CD14-positive monocyte (primary cell): ENCODE measurements at regions not wholly inside any gene's neighbourhood (a gene's known extent, or its start where the extent isn't known, plus 50 kb on each side); places are given as distances from the start of the nearest gene placed in this dataset.

ENCODE experiments used
- DNase-seq, 3 donors: peaks; one replicate each; pipeline ENCODE4 v3.0.0-alpha.2; 2011 to 2022
- H2AFZ ChIP-seq: 2 replicates; pipeline ENCODE4 v1.6.0; 2012; ENCODE audit warnings: mild to moderate bottlenecking, low read depth, low read length, inconsistent platforms; ENCODE audit not compliant: insufficient read depth, poor library complexity, severe bottlenecking
- H3K27ac ChIP-seq, 2 donors: 1 replicate in 1 of 2; 2 replicates in 1 of 2; pipeline ENCODE4 v1.5.1; 2012 to 2013; ENCODE audit warnings: low read length in 2 of 2, control low read depth in 1 of 2, inconsistent platforms in 1 of 2, low read depth in 1 of 2, mild to moderate bottlenecking in 1 of 2
- H3K27me3 ChIP-seq, 2 donors: one replicate each; pipeline versions ENCODE4 v1.6.0 to v1.6.1; 2011 to 2013; ENCODE audit warnings: low read length in 2 of 2; ENCODE audit not compliant: control insufficient read depth in 2 of 2, insufficient read depth in 2 of 2
- H3K36me3 ChIP-seq, 2 donors: replicated peaks in 1 of 2; 1 replicate in 1 of 2; 2 replicates in 1 of 2; pipeline versions ENCODE4 v1.5.1 to v1.6.1; 2012 to 2013; ENCODE audit warnings: low read length in 2 of 2, control low read depth in 1 of 2, inconsistent platforms in 1 of 2, mild to moderate bottlenecking in 1 of 2; ENCODE audit not compliant: insufficient read depth in 2 of 2, control insufficient read depth in 1 of 2
- H3K4me1 ChIP-seq, 2 donors: 1 replicate in 1 of 2; 2 replicates in 1 of 2; pipeline versions ENCODE4 v1.5.1 to v1.6.1; 2012 to 2013; ENCODE audit warnings: low read length in 2 of 2, control low read depth in 1 of 2, inconsistent platforms in 1 of 2, mild to moderate bottlenecking in 1 of 2, moderate library complexity in 1 of 2; ENCODE audit not compliant: insufficient read depth in 2 of 2, control insufficient read depth in 1 of 2
- H3K4me2 ChIP-seq: replicated peaks from 2 replicates; pipeline ENCODE3; 2012; ENCODE audit warnings: low read length, moderate library complexity, mild to moderate bottlenecking; ENCODE audit not compliant: poor library complexity, severe bottlenecking; ENCODE audit errors: extremely low read depth
- H3K4me3 ChIP-seq, 3 experiments: fragments of 200-600 bp in 1 of 3; sonication (generic) in 1 of 3; replicated peaks in 1 of 3; 1 replicate in 2 of 3; 2 replicates in 1 of 3; pipeline ENCODE4 v1.5.1; 2011 to 2013; ENCODE audit warnings: low read length in 3 of 3, mild to moderate bottlenecking in 3 of 3, control low read depth in 2 of 3, low read depth in 2 of 3, inconsistent platforms in 1 of 3, moderate library complexity in 1 of 3
- H3K79me2 ChIP-seq: 2 replicates; pipeline ENCODE4 v1.6.0; 2012; ENCODE audit warnings: mild to moderate bottlenecking, control low read depth, inconsistent platforms, low read length, moderate library complexity; ENCODE audit not compliant: insufficient read depth
- H3K9ac ChIP-seq: 2 replicates; pipeline ENCODE4 v1.6.0; 2017; ENCODE audit warnings: low read length, mild to moderate bottlenecking; ENCODE audit not compliant: insufficient read depth, poor library complexity, severe bottlenecking
- H3K9me3 ChIP-seq, 2 donors: replicated peaks in 1 of 2; 1 replicate in 1 of 2; 2 replicates in 1 of 2; pipeline versions ENCODE4 v1.5.1 to v1.6.1; 2012 to 2013; ENCODE audit warnings: low read length in 2 of 2, control low read depth in 1 of 2; ENCODE audit not compliant: control insufficient read depth in 1 of 2, insufficient read depth in 1 of 2
- H4K20me1 ChIP-seq: 2 replicates; pipeline ENCODE4 v1.6.0; 2012; ENCODE audit warnings: mild to moderate bottlenecking, low read length, control low read depth, moderate library complexity; ENCODE audit not compliant: insufficient read depth
- H3K27ac Mint-ChIP-seq, 7 donors: one replicate each; pipeline ENCODE4 v1.8.0; 2020; ENCODE audit warnings: mild to moderate bottlenecking in 7 of 7, mixed read lengths in 7 of 7, moderate library complexity in 6 of 7, inconsistent platforms in 2 of 7
- H3K27me3 Mint-ChIP-seq, 3 donors: one replicate each; pipeline ENCODE4 v1.8.0; 2021 to 2022; ENCODE audit warnings: low read depth in 3 of 3, mild to moderate bottlenecking in 3 of 3, mixed read lengths in 3 of 3, moderate library complexity in 3 of 3, inconsistent platforms in 1 of 3
- H3K36me3 Mint-ChIP-seq, 2 donors: one replicate each; pipeline ENCODE4 v1.8.0; 2020; ENCODE audit warnings: mixed read lengths in 2 of 2, inconsistent platforms in 1 of 2, mild to moderate bottlenecking in 1 of 2
- H3K4me1 Mint-ChIP-seq: one replicate; pipeline ENCODE4 v1.8.0; 2020; ENCODE audit warnings: mild to moderate bottlenecking, mixed read lengths
- H3K4me3 Mint-ChIP-seq, 2 donors: one replicate each; pipeline ENCODE4 v1.8.0; 2020; ENCODE audit warnings: mild to moderate bottlenecking in 2 of 2, mixed read lengths in 2 of 2, moderate library complexity in 1 of 2
- H3K9me3 Mint-ChIP-seq, 7 donors: one replicate each; pipeline ENCODE4 v1.8.0; 2020 to 2022; ENCODE audit warnings: mixed read lengths in 7 of 7, mild to moderate bottlenecking in 6 of 7, moderate library complexity in 6 of 7, inconsistent platforms in 2 of 7
- WGBS: methylation state at CpG from one replicate; pipeline ENCODE4 v1.1.5; 2013; ENCODE audit warnings: missing lambda C conversion rate; ENCODE audit not compliant: insufficient coverage; 5-methylcytosine and 5-hydroxymethylcytosine counted together
- intact Hi-C, 2 donors: fragments of 100-400 bp; cut with micrococcal nuclease; formaldehyde crosslinking; loops; one replicate each; pipeline versions ENCODE4 v1.15.0 to v1.15.1; 2023
- TF ChIP-seq, protein P1 (sequence below): fragments of 200-600 bp; IDR thresholded peaks from one replicate; pipeline ENCODE4 v1.8.0; 2022; ENCODE audit warnings: antibody characterized with exemption, mild to moderate bottlenecking

DNA sequence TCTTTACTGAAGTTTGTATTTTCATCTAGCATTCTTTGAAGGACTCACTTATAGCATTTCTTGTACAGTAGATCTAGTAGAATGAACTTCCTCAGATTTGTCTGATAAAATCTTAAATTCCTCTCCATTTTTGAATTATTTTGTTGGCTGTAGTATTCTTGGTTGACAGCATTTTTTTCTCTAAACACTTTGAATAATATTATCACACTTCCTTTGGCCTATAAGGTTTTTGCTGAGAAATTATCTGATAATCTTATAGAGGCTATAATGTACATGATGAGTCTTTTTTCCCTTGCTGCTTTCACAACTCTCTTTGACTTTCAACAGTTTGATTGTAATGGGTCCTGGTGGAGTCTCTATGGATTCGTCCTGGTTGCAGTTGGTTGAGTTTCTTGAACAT is 169.5 kb downstream of the NOL4 start:
- peaks cover 0 to 14% of the 10 kb centered on the region in 2 donors for H3K9me3 ChIP-seq
- WGBS: no CpG with 5 or more reads among the region's 1 CpG
- intact Hi-C loops: no loop called here

DNA sequence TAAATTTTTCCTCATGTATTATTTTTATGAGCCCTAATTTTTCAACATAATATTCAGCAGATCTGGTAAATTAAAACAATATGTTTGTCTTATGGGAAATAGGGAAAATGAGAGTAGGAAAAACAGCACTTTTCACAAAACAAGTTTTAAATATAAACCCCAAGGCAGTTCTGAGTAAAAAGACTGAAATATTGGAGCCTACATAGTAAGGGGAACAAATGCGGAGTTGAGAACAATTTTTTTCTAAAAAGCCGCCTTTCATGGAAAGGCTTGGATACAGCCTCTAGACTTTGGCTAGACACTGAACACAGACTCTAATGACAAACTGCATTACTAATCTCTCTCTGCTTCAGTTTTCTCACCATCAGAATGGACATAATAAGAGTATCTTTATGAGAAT is 174.1 kb downstream of the NOL4 start:
- Histone ChIP-seq H3K9ac (no peak overlapping the region), H3K4me3 (no peak overlapping the region), H2AFZ (no peak overlapping the region), H3K4me1 (no peaks in the 10 kb centered on the region), H3K27ac (no peak overlapping the region), H3K27me3 (no peaks in the 10 kb centered on the region), H3K79me2 (no peaks in the 10 kb centered on the region), H4K20me1 (no peaks in the 10 kb centered on the region), H3K9me3 (no peaks in the 10 kb centered on the region), H3K4me2 (no peak overlapping the region), H3K36me3 (no peaks in the 10 kb centered on the region)
- Mint-ChIP-seq H3K27me3 (no peaks in the 10 kb centered on the region), H3K4me3 (no peak overlapping the region), H3K9me3 (peaks cover 0 to 2% (median 0%) of the 10 kb centered on the region in 7 donors), H3K4me1 (no peaks in the 10 kb centered on the region), H3K36me3 (no peaks in the 10 kb centered on the region), H3K27ac (no peak overlapping the region)
- intact Hi-C loops: no loop called here
- no CpG with 5 or more reads among the region's 2 CpGs for WGBS
- TF ChIP-seq, protein P1, sequence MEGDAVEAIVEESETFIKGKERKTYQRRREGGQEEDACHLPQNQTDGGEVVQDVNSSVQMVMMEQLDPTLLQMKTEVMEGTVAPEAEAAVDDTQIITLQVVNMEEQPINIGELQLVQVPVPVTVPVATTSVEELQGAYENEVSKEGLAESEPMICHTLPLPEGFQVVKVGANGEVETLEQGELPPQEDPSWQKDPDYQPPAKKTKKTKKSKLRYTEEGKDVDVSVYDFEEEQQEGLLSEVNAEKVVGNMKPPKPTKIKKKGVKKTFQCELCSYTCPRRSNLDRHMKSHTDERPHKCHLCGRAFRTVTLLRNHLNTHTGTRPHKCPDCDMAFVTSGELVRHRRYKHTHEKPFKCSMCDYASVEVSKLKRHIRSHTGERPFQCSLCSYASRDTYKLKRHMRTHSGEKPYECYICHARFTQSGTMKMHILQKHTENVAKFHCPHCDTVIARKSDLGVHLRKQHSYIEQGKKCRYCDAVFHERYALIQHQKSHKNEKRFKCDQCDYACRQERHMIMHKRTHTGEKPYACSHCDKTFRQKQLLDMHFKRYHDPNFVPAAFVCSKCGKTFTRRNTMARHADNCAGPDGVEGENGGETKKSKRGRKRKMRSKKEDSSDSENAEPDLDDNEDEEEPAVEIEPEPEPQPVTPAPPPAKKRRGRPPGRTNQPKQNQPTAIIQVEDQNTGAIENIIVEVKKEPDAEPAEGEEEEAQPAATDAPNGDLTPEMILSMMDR: no peak
- no peak for DNase-seq

More for the DNA sequence above, 169.5 kb downstream of the NOL4 start:
- no peak overlapping the region for H3K27ac ChIP-seq
- H3K4me1 Mint-ChIP-seq: no peaks in the 10 kb centered on the region
- H3K36me3 ChIP-seq: no peaks in the 10 kb centered on the region
- DNase-seq: no peak
- no peaks in the 10 kb centered on the region for H3K27me3 ChIP-seq
- no peak overlapping the region for H3K27ac Mint-ChIP-seq
- no peaks in the 10 kb centered on the region for H3K27me3 Mint-ChIP-seq
- no peak overlapping the region for H3K4me3 Mint-ChIP-seq
- H3K4me2 ChIP-seq: no peak overlapping the region
- TF ChIP-seq, protein P1: no peak
- H3K4me3 ChIP-seq: no peak overlapping the region
- no peak overlapping the region for H3K9ac ChIP-seq
- no peaks in the 10 kb centered on the region for H4K20me1 ChIP-seq
- no peaks in the 10 kb centered on the region for H3K36me3 Mint-ChIP-seq
- H3K79me2 ChIP-seq: no peaks in the 10 kb centered on the region
- H2AFZ ChIP-seq: no peak overlapping the region
- peaks cover 2 to 9% (median 4%) of the 10 kb centered on the region in 7 donors for H3K9me3 Mint-ChIP-seq
- no peaks in the 10 kb centered on the region for H3K4me1 ChIP-seq
